K562 (cell line): ENCODE measurements at regions not wholly inside any gene's neighbourhood (a gene's known extent, or its start where the extent isn't known, plus 50 kb on each side); places are given as distances from the start of the nearest gene placed in this dataset.

Experiments used
- ATAC-seq: fragments of 200-7000 bp; cut with Tn5 transposase; 3 replicates; pipeline ENCODE4 v1.9.1; 2020; ENCODE audit warnings: moderate library complexity
- BruUV-seq: library from RNA; stranded (reverse); fragments of 400-500 nt; replicated peaks from 2 replicates; lab custom pipeline; 2021; lab: Mats Ljungman, UMichigan
- CTCF ChIA-PET: fragments of 300-600 bp; formaldehyde crosslinking; extraction: SDS; loops from one replicate; lab custom pipeline; 2021; ENCODE audit warnings: low intra/inter-chr PET ratio; lab: Yijun Ruan, JAX
- POLR2A ChIA-PET: fragments of 300-600, 350-650 bp; sonication (Branson Sonifier 250); formaldehyde crosslinking; extraction: SDS; loops from one replicate; lab custom pipeline; 2021; ENCODE audit warnings: antibody characterized with exemption, inconsistent platforms; lab: Yijun Ruan, JAX
- DNase-seq, 4 experiments: peaks; one replicate each; pipeline versions ENCODE4 v3.0.0 to v3.0.0-alpha.2; 2011 to 2018; ENCODE audit warnings: low spot score in 3 of 4, mixed read lengths in 3 of 4; ENCODE audit errors: extremely low read depth in 1 of 4
- FAIRE-seq: peaks from 2 replicates; lab custom pipeline; 2011; peaks lifted over from hg19 to GRCh38; lab: Jason Lieb, UNC
- H2AFZ ChIP-seq: 2 replicates; pipeline ENCODE4 v1.6.0; 2011; ENCODE audit warnings: low read depth, low read length, control low read depth, inconsistent platforms
- H3K27ac ChIP-seq: fragments of 200-600 bp; 3 replicates; pipeline ENCODE4 v1.8.0; 2011; ENCODE audit warnings: low read depth, mild to moderate bottlenecking, control low read depth, inconsistent platforms, low read length, moderate library complexity, mixed read lengths; ENCODE audit errors: extremely low read depth
- H3K27me3 ChIP-seq, 2 experiments: fragments of 300-600 bp in 1 of 2; 2 replicates in 1 of 2; 3 replicates in 1 of 2; pipeline versions ENCODE4 v1.6.0 to v1.8.0; 2011; ENCODE audit warnings: inconsistent platforms in 2 of 2, low read length in 2 of 2, mild to moderate bottlenecking in 1 of 2, mixed read lengths in 1 of 2, moderate library complexity in 1 of 2; ENCODE audit not compliant: control insufficient read depth in 2 of 2, insufficient read depth in 2 of 2
- H3K36me3 ChIP-seq: fragments of 300-600 bp; 3 replicates; pipeline ENCODE4 v1.8.0; 2011; ENCODE audit warnings: mild to moderate bottlenecking, low read length, inconsistent platforms; ENCODE audit not compliant: control insufficient read depth, insufficient read depth
- H3K4me1 ChIP-seq, 2 experiments: fragments of 200-600 bp in 1 of 2; replicated peaks in 1 of 2; 2 replicates in 1 of 2; 3 replicates in 1 of 2; pipeline versions ENCODE4 v1.5.1 to v1.8.0; 2011; ENCODE audit warnings: inconsistent platforms in 2 of 2, low read length in 2 of 2, mild to moderate bottlenecking in 1 of 2, mixed read lengths in 1 of 2, moderate library complexity in 1 of 2; ENCODE audit not compliant: control insufficient read depth in 2 of 2, insufficient read depth in 2 of 2
- H3K4me2 ChIP-seq: 2 replicates; pipeline ENCODE4 v1.6.1; 2011; ENCODE audit warnings: low read length, control low read depth, inconsistent platforms, mixed read lengths; ENCODE audit not compliant: insufficient read depth
- H3K4me3 ChIP-seq: fragments of 200-600 bp; sonication (generic), shearing (Covaris generic); 2 replicates; pipeline ENCODE4 v1.5.1; 2016; ENCODE audit warnings: control low read depth, inconsistent platforms
- H3K79me2 ChIP-seq: fragments of 200-600 bp; 3 replicates; pipeline ENCODE4 v1.8.0; 2011; ENCODE audit warnings: low read length, inconsistent platforms; ENCODE audit not compliant: control insufficient read depth, insufficient read depth
- H3K9ac ChIP-seq, 2 experiments: 2 replicates each; pipeline versions ENCODE4 v1.6.0 to v1.6.1; 2011; ENCODE audit warnings: low read depth in 2 of 2, low read length in 2 of 2, control low read depth in 1 of 2, inconsistent platforms in 1 of 2, mild to moderate bottlenecking in 1 of 2, mixed read lengths in 1 of 2; ENCODE audit not compliant: insufficient read depth in 1 of 2
- H3K9me1 ChIP-seq: one replicate; pipeline ENCODE4 v1.6.0; 2011; ENCODE audit warnings: inconsistent platforms, mild to moderate bottlenecking, low read length, moderate library complexity; ENCODE audit not compliant: control insufficient read depth, insufficient read depth
- H3K9me3 ChIP-seq: replicated peaks from 2 replicates; pipeline ENCODE4 v1.5.1; 2011; ENCODE audit warnings: low read depth, low read length, inconsistent platforms; ENCODE audit not compliant: control insufficient read depth, insufficient read depth
- H4K20me1 ChIP-seq: replicated peaks from 2 replicates; pipeline ENCODE4 v1.6.1; 2011; ENCODE audit warnings: low read length, inconsistent platforms, mixed read lengths; ENCODE audit not compliant: control insufficient read depth, insufficient read depth
- CBX2 ChIP-seq: fragments of 200-600 bp; sonication (generic); IDR thresholded peaks from one replicate; pipeline ENCODE4 v1.6.1; 2012; ENCODE audit warnings: mild to moderate bottlenecking, low read length, inconsistent platforms; ENCODE audit not compliant: insufficient read depth, poor library complexity, severe bottlenecking
- CHD4 ChIP-seq: fragments of 200-600 bp; sonication (generic); IDR thresholded peaks from 3 replicates; pipeline ENCODE4 v1.6.1; 2012; ENCODE audit warnings: low read depth, mild to moderate bottlenecking, mixed read lengths, low read length, inconsistent platforms; ENCODE audit not compliant: insufficient read depth, insufficient replicate concordance, poor library complexity, severe bottlenecking
- FOXK1 ChIP-seq: sonication (generic); formaldehyde crosslinking; IDR thresholded peaks from 2 replicates; pipeline ENCODE4 v1.8.0; 2022; ENCODE audit warnings: missing genetic modification reagents, mild to moderate bottlenecking, borderline replicate concordance
- FUS ChIP-seq: fragments of 200-400 bp; formaldehyde crosslinking; optimal IDR thresholded peaks from 2 replicates; pipeline ENCODE3; 2017; ENCODE audit warnings: low read depth, low read length
- GTF2E2 ChIP-seq: fragments of 200-800 bp; sonication (Bioruptor generic); IDR thresholded peaks from 2 replicates; pipeline ENCODE4 v1.6.1; 2016; ENCODE audit warnings: missing genetic modification characterization, missing compliant biosample characterization
- GTF2F1 ChIP-seq: IDR thresholded peaks from 2 replicates; pipeline ENCODE4 v1.6.1; 2011; ENCODE audit warnings: low read depth, low read length, improper control_type of control experiment
- KLF16 ChIP-seq: IDR thresholded peaks from 2 replicates; pipeline ENCODE4 v1.6.1; 2016; ENCODE audit warnings: antibody characterized with exemption
- NEUROD1 ChIP-seq: fragments of 150-350 bp; IDR thresholded peaks from 2 replicates; pipeline ENCODE4 v1.6.1; 2014; ENCODE audit warnings: borderline replicate concordance, low read length, low read depth; ENCODE audit not compliant: partially characterized antibody
- RBFOX2 ChIP-seq: fragments of 200-400 bp; formaldehyde crosslinking; IDR thresholded peaks from 2 replicates; pipeline ENCODE4 v1.6.1; 2017; ENCODE audit warnings: low read depth, mild to moderate bottlenecking, low read length, moderate library complexity
- RBM34 ChIP-seq: fragments of 200-400 bp; formaldehyde crosslinking; IDR thresholded peaks from 2 replicates; pipeline ENCODE4 v1.6.1; 2018; ENCODE audit warnings: low read length, borderline replicate concordance; ENCODE audit not compliant: insufficient read depth
- TBL1XR1 ChIP-seq, 2 experiments: IDR thresholded peaks; 2 replicates each; pipeline ENCODE4 v1.6.1; 2012; ENCODE audit warnings: improper control_type of control experiment in 2 of 2, low read length in 2 of 2, mild to moderate bottlenecking in 1 of 2
- XRCC4 ChIP-seq: IDR thresholded peaks from one replicate; pipeline ENCODE4 v1.6.1; 2011; ENCODE audit not compliant: insufficient read depth, insufficient read length; ENCODE audit errors: extremely low read depth
- ZNF174 ChIP-seq: fragments of 250-450 bp; sonication (Bioruptor Pico); IDR thresholded peaks from 2 replicates; pipeline ENCODE4 v1.4.0; 2020; ENCODE audit warnings: mild to moderate bottlenecking
- ZNF511 ChIP-seq: sonication (generic); formaldehyde crosslinking; IDR thresholded peaks from 2 replicates; pipeline ENCODE4 v1.8.0; 2022; ENCODE audit warnings: mild to moderate bottlenecking, missing genetic modification reagents
- WGBS: fragments of 100-300 bp; shearing (Covaris generic); methylation state at CpG from one replicate; pipeline ENCODE4 v1.1.6; 2016; ENCODE audit warnings: low coverage, mixed read lengths; ENCODE audit not compliant: insufficient coverage; ENCODE audit errors: missing lambda C conversion rate; 5-methylcytosine and 5-hydroxymethylcytosine counted together
- in situ Hi-C: fragments of 300-500 bp; cut with MboI; formaldehyde crosslinking; loops from 4 replicates; pipeline ENCODE4 v1.15.0; 2018; ENCODE audit warnings: inconsistent platforms, mixed read lengths
- intact Hi-C: fragments of 100-400 bp; cut with micrococcal nuclease; formaldehyde crosslinking; loops from 2 replicates; pipeline ENCODE4 v1.14.2; 2022
- TF ChIP-seq, protein P1 (sequence below): fragments of 250-450 bp; sonication (Bioruptor Pico); IDR thresholded peaks from 2 replicates; pipeline ENCODE4 v1.5.1; 2021; ENCODE audit warnings: mild to moderate bottlenecking
- TF ChIP-seq, protein P2 (sequence below): fragments of 450-650 bp; formaldehyde crosslinking; IDR thresholded peaks from 2 replicates; pipeline ENCODE4 v1.4.0; 2020; ENCODE audit warnings: mild to moderate bottlenecking

GRCh38 chr6:10014557-10014956, 400.3 kb downstream of the TFAP2A start:
- no TSS peak for BruUV-seq
- H3K36me3 ChIP-seq, result no peaks in the 10 kb centered on the region
- no peak overlapping the region for H3K4me2 ChIP-seq
- FAIRE-seq (no peak), DNase-seq (no peak), ATAC-seq (no peak)
- no peak overlapping the region for H2AFZ ChIP-seq
- no peaks in the 10 kb centered on the region for H3K79me2 ChIP-seq
- H3K27ac ChIP-seq, result no peak overlapping the region
- 2% methylated on average over 5 of the region's 5 CpGs for WGBS
- H3K9me3 ChIP-seq, result no peaks in the 10 kb centered on the region
- no peaks in the 10 kb centered on the region for H3K4me1 ChIP-seq
- no peak overlapping the region for H3K9ac ChIP-seq
- ChIA-PET POLR2A (no interaction called here), CTCF (no interaction called here)
- no peak overlapping the region for H3K4me3 ChIP-seq
- in situ Hi-C loops (no loop called here), intact Hi-C loops (no loop called here)
- H3K27me3 ChIP-seq, result no peaks in the 10 kb centered on the region
- no peaks in the 10 kb centered on the region for H3K9me1 ChIP-seq
- no peaks in the 10 kb centered on the region for H4K20me1 ChIP-seq
- TF ChIP-seq CHD4 (no peak), RBFOX2 (no peak), TBL1XR1 (IDR thresholded peaks at IDR 0.05; ENCODE audit: low read length in 2 of 2) (no peak), ZNF174 (CRISPR knock-in tag) (no peak), GTF2F1 (no peak), KLF16 (no peak), ZNF511 (CRISPR knock-in tag) (no peak), FOXK1 (CRISPR knock-in tag) (no peak), CBX2 (no peak), NEUROD1 (no peak), FUS (no peak), RBM34 (no peak), XRCC4 (no peak), GTF2E2 (tag) (no peak)
- TF ChIP-seq, protein P1, sequence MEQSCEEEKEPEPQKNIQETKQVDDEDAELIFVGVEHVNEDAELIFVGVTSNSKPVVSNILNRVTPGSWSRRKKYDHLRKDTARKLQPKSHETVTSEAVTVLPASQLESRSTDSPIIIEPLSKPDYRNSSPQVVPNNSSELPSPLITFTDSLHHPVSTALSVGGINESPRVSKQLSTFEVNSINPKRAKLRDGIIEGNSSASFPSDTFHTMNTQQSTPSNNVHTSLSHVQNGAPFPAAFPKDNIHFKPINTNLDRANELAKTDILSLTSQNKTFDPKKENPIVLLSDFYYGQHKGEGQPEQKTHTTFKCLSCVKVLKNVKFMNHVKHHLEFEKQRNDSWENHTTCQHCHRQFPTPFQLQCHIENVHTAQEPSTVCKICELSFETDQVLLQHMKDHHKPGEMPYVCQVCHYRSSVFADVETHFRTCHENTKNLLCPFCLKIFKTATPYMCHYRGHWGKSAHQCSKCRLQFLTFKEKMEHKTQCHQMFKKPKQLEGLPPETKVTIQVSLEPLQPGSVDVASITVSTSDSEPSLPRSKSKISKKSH (CRISPR knock-in tag), result no peak
- TF ChIP-seq, protein P2, sequence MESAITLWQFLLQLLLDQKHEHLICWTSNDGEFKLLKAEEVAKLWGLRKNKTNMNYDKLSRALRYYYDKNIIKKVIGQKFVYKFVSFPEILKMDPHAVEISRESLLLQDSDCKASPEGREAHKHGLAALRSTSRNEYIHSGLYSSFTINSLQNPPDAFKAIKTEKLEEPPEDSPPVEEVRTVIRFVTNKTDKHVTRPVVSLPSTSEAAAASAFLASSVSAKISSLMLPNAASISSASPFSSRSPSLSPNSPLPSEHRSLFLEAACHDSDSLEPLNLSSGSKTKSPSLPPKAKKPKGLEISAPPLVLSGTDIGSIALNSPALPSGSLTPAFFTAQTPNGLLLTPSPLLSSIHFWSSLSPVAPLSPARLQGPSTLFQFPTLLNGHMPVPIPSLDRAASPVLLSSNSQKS (CRISPR knock-in tag), result no peak
